ENCODE measurements at regions not wholly inside any gene's neighbourhood (a gene's known extent, or its start where the extent isn't known, plus 50 kb on each side); places are given as distances from the start of the nearest gene placed in this dataset.

DNA sequence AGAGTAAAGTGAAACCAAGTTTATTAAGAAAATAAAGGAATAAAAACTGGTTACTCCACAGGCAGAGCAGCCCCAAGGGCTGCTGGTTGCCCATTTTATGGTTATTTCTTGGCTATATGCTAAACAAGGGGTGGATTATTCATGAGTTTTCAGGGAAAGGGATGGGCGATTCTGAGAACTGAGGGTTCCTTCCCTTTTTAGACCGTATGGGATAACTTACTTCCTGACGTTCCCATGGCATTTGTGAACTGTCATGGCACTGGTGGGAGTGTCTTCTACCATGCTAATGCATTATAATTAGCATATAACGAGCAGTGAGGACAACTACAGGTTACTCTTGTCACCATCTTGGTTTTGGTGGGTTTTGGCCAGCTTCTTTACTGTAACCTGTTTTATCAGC lies 323.9 kb upstream of the PTGER4 start:
- TF ChIP-seq CTCF (IDR thresholded peaks at IDR 0.05), result no peak
- no peak for TF ChIP-seq POLR2A (IDR thresholded peaks at IDR 0.05)
- intact Hi-C loops (cut with DNase I), result no loop called here
- 66 to 76% (median 71%) methylated on average over 4 of the region's 4 CpGs for WGBS, 4 donors

DNA sequence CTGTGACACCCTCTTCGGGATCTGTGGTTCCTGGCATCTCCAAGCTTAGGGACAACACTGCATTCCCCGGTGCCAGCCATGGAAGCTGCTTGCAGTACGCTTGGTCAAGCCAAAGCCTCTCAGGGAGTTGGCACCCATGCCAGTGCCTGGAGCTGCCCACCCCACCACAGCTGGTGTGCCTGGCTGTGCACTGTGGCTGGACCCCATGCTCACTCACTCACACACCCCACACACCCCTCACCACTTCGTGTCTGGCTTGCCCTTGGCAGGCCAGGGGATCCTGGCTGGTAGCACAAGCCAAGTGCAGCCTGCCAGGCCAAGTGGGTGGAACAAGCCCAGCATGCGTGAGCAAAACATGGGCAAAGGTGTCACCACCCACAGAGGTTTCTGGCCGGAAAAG lies 324.5 kb upstream of the PTGER4 start:
- DNase-seq, result peak in 1 of 5 donors; percentile 37
- 70 to 89% (median 82%) methylated on average over 5 to 6 of the region's 6 CpGs for WGBS, 4 donors
- Histone ChIP-seq H3K27ac (peak overlapping the region in 1 of 12 donors; percentile 68), H3K4me1 (peaks cover 0 to 22% (median 0%) of the 10 kb centered on the region in 12 donors), H3K4me3 (no peak overlapping the region), H3K9me3 (peaks cover 0 to 30% (median 6%) of the 10 kb centered on the region in 12 donors), H3K27me3 (no peaks in the 10 kb centered on the region), H3K36me3 (no peaks in the 10 kb centered on the region)
- no peak for ATAC-seq
- intact Hi-C loops (cut with DNase I), result no loop called here
- TF ChIP-seq CTCF (IDR thresholded peaks at IDR 0.05), result no peak
- TF ChIP-seq POLR2A (IDR thresholded peaks at IDR 0.05), result no peak

More for the DNA sequence above, 323.9 kb upstream of the PTGER4 start:
- Histone ChIP-seq H3K4me1 (peaks cover 0 to 29% (median 0%) of the 10 kb centered on the region in 12 donors), H3K27me3 (no peaks in the 10 kb centered on the region), H3K4me3 (no peak overlapping the region), H3K36me3 (no peaks in the 10 kb centered on the region), H3K27ac (peak overlapping the region in 1 of 12 donors; percentile 68), H3K9me3 (peaks cover 0 to 23% (median 0%) of the 10 kb centered on the region in 12 donors)
- DNase-seq (no peak), ATAC-seq (no peak)

GRCh38 chr5:40354171-40354570 lies 325.5 kb upstream of the PTGER4 start:
- 53 to 93% (median 88%) methylated on average over 1 to 5 of the region's 5 CpGs for WGBS, 4 donors
- no peak for ATAC-seq
- intact Hi-C loops (cut with DNase I), result no loop called here
- DNase-seq, result no peak
- TF ChIP-seq POLR2A (IDR thresholded peaks at IDR 0.05) (no peak), CTCF (IDR thresholded peaks at IDR 0.05) (no peak)
- Histone ChIP-seq H3K9me3 (peaks cover 0 to 40% (median 15%) of the 10 kb centered on the region in 12 donors), H3K4me1 (peaks cover 0 to 22% (median 0%) of the 10 kb centered on the region in 12 donors), H3K36me3 (no peaks in the 10 kb centered on the region), H3K4me3 (no peak overlapping the region), H3K27me3 (no peaks in the 10 kb centered on the region), H3K27ac (no peak overlapping the region)

DNA sequence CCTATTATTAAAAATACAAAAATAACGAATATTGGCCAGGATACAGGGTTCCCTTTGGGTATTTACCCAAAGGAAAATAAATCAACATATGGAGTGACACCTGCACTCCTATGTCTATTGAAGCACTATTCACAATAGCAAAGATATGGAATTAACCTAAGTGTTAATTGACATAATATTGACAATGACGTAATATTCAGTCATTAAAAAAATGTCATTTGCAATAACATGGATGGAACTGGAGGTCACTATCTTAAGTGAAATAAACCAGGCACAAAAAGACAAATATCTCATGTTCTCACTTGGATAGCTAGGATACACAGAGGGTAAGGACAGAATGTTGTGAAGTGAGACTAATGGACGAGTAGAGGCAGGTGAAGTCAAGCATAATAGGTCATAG lies 326.3 kb upstream of the PTGER4 start:
- H3K27me3 ChIP-seq, result no peaks in the 10 kb centered on the region
- no peak overlapping the region for H3K4me3 ChIP-seq
- no peaks in the 10 kb centered on the region for H3K36me3 ChIP-seq
- no peak for ATAC-seq
- intact Hi-C loops (cut with DNase I), result no loop called here
- no peak for TF ChIP-seq POLR2A (IDR thresholded peaks at IDR 0.05)
- no peak for TF ChIP-seq CTCF (IDR thresholded peaks at IDR 0.05)
- H3K27ac ChIP-seq, result no peak overlapping the region
- peaks cover 0 to 22% (median 0%) of the 10 kb centered on the region in 12 donors for H3K4me1 ChIP-seq
- DNase-seq, result no peak
- WGBS, 4 donors, result 70 to 82% (median 73%) methylated on average over 3 of the region's 3 CpGs
- peaks cover 0 to 41% (median 16%) of the 10 kb centered on the region in 12 donors for H3K9me3 ChIP-seq

Measured in heart left ventricle (tissue), 16 donors.